ENCODE measurements at regions not wholly inside any gene's neighbourhood (a gene's known extent, or its start where the extent isn't known, plus 50 kb on each side); places are given as distances from the start of the nearest gene placed in this dataset.

- no peak overlapping the region for H3K4me3 ChIP-seq
- no peak for TF ChIP-seq CTCF (IDR thresholded peaks at IDR 0.05)
- H3K36me3 ChIP-seq: no peaks in the 10 kb centered on the region
- no peak for ATAC-seq
- intact Hi-C loops (cut with DNase I): no loop called here
- no peak for DNase-seq
- no peak overlapping the region for H3K27ac ChIP-seq
- H3K27me3 ChIP-seq: no peaks in the 10 kb centered on the region
- FAIRE-seq: no peak
- H3K4me1 ChIP-seq: no peaks in the 10 kb centered on the region
- WGBS, 2 donors: 80 to 81% methylated on average over 7 of the region's 7 CpGs
- H3K9me3 ChIP-seq: no peaks in the 10 kb centered on the region
Measured at GRCh38 chr13:100881291-100881864, 206.8 kb upstream of the TMTC4 start.

GRCh38 chr13:100880166-100880565, 205.6 kb upstream of the TMTC4 start:
- FAIRE-seq (no peak), DNase-seq (no peak), ATAC-seq (no peak)
- intact Hi-C loops (cut with DNase I): no loop called here
- no peaks in the 10 kb centered on the region for H3K4me1 ChIP-seq
- no peak overlapping the region for H3K27ac ChIP-seq
- H3K9me3 ChIP-seq: no peaks in the 10 kb centered on the region
- H3K27me3 ChIP-seq: no peaks in the 10 kb centered on the region
- TF ChIP-seq CTCF (IDR thresholded peaks at IDR 0.05): no peak
- H3K4me3 ChIP-seq: no peak overlapping the region
- 58 to 68% methylated on average over 3 of the region's 3 CpGs for WGBS, 2 donors
- H3K36me3 ChIP-seq: no peaks in the 10 kb centered on the region

- no peaks in the 10 kb centered on the region for H3K36me3 ChIP-seq
- H3K4me1 ChIP-seq: no peaks in the 10 kb centered on the region
- WGBS, 2 donors: 46 to 60% methylated on average over 5 of the region's 5 CpGs
- DNase-seq (no peak), FAIRE-seq (no peak), ATAC-seq (no peak)
- intact Hi-C loops (cut with DNase I): no loop called here
- H3K27me3 ChIP-seq: no peaks in the 10 kb centered on the region
- H3K27ac ChIP-seq: no peak overlapping the region
- no peak overlapping the region for H3K4me3 ChIP-seq
- no peaks in the 10 kb centered on the region for H3K9me3 ChIP-seq
- no peak for TF ChIP-seq CTCF (IDR thresholded peaks at IDR 0.05)
Measured at GRCh38 chr13:100879255-100879654, 204.7 kb upstream of the TMTC4 start.

GRCh38 chr13:100876044-100876403, 201.4 kb upstream of the TMTC4 start:
- TF ChIP-seq CTCF (IDR thresholded peaks at IDR 0.05): no peak
- FAIRE-seq (no peak), DNase-seq (no peak), ATAC-seq (no peak)
- H3K36me3 ChIP-seq: no peaks in the 10 kb centered on the region
- 71 to 80% methylated on average over 2 of the region's 2 CpGs for WGBS, 2 donors
- no peak overlapping the region for H3K4me3 ChIP-seq
- no peaks in the 10 kb centered on the region for H3K4me1 ChIP-seq
- no peaks in the 10 kb centered on the region for H3K27me3 ChIP-seq
- intact Hi-C loops (cut with DNase I): no loop called here
- no peak overlapping the region for H3K27ac ChIP-seq
- H3K9me3 ChIP-seq: no peaks in the 10 kb centered on the region

- ATAC-seq (peak in 2 of 4 donors; percentile 29 to 60), FAIRE-seq (no peak), DNase-seq (no peak)
- Histone ChIP-seq H3K4me3 (no peak overlapping the region), H3K27ac (no peak overlapping the region), H3K9me3 (no peaks in the 10 kb centered on the region), H3K27me3 (no peaks in the 10 kb centered on the region), H3K4me1 (no peaks in the 10 kb centered on the region), H3K36me3 (no peaks in the 10 kb centered on the region)
- 50 to 65% methylated on average over 3 of the region's 3 CpGs for WGBS, 2 donors
- intact Hi-C loops (cut with DNase I): no loop called here
- TF ChIP-seq CTCF (IDR thresholded peaks at IDR 0.05): no peak
Measured at GRCh38 chr13:100875392-100876043, 200.9 kb upstream of the TMTC4 start.
